GM23338 (cell line): ENCODE measurements at regions not wholly inside any gene's neighbourhood (a gene's known extent, or its start where the extent isn't known, plus 50 kb on each side); places are given as distances from the start of the nearest gene placed in this dataset.

ENCODE experiments used
- ATAC-seq: fragments of 200-7000 bp; cut with Tn5 transposase; 3 replicates; pipeline ENCODE4 v1.9.1; 2020
- DNase-seq: peaks from one replicate; pipeline ENCODE4 v3.0.0-alpha.2; 2015; ENCODE audit warnings: low spot score
- H2AFZ ChIP-seq: fragments of 200-600 bp; sonication (generic); 2 replicates; pipeline ENCODE4 v1.8.0; 2016; ENCODE audit warnings: antibody characterized with exemption, mild to moderate bottlenecking, moderate library complexity
- H3F3A ChIP-seq: fragments of 200-600 bp; sonication (generic); replicated peaks from 2 replicates; pipeline ENCODE4 v1.8.0; 2017; ENCODE audit warnings: antibody characterized with exemption, mixed run types, low read depth
- H3K27ac ChIP-seq: fragments of 200-600 bp; sonication (generic); 2 replicates; pipeline ENCODE4 v1.6.1; 2016; ENCODE audit warnings: low read depth
- H3K27me3 ChIP-seq: fragments of 200-600 bp; sonication (generic); 2 replicates; pipeline ENCODE4 v1.8.0; 2016; ENCODE audit warnings: mild to moderate bottlenecking, mixed run types, moderate library complexity; ENCODE audit not compliant: insufficient read depth
- H3K36me3 ChIP-seq: fragments of 200-600 bp; sonication (generic); 2 replicates; pipeline ENCODE4 v1.8.0; 2016; ENCODE audit warnings: mild to moderate bottlenecking; ENCODE audit not compliant: insufficient read depth
- H3K4me1 ChIP-seq: fragments of 200-600 bp; sonication (generic); 2 replicates; pipeline ENCODE4 v1.8.0; 2016; ENCODE audit warnings: mild to moderate bottlenecking, moderate library complexity; ENCODE audit not compliant: insufficient read depth
- H3K4me2 ChIP-seq: fragments of 200-600 bp; sonication (generic); 2 replicates; pipeline ENCODE4 v1.7.1; 2017; ENCODE audit warnings: mixed run types
- H3K4me3 ChIP-seq: fragments of 200-600 bp; sonication (generic); 2 replicates; pipeline ENCODE4 v1.6.1; 2016; ENCODE audit warnings: mixed run types
- H3K79me2 ChIP-seq: fragments of 200-600 bp; sonication (generic); replicated peaks from 2 replicates; pipeline ENCODE4 v1.8.0; 2017; ENCODE audit warnings: mild to moderate bottlenecking; ENCODE audit not compliant: insufficient read depth
- H3K9me2 ChIP-seq: fragments of 200-600 bp; sonication (generic); 2 replicates; pipeline ENCODE4 v1.8.0; 2017; ENCODE audit not compliant: insufficient read depth
- H4K20me1 ChIP-seq: fragments of 200-600 bp; sonication (generic); replicated peaks from 2 replicates; pipeline ENCODE4 v1.8.0; 2017; ENCODE audit warnings: mild to moderate bottlenecking; ENCODE audit not compliant: insufficient read depth
- H3K27ac Mint-ChIP-seq: 2 replicates; pipeline ENCODE4 v1.8.0; 2020; ENCODE audit warnings: inconsistent platforms, mild to moderate bottlenecking, moderate library complexity, mixed read lengths
- H3K27me3 Mint-ChIP-seq: 3 replicates; pipeline ENCODE4 v1.8.0; 2022; ENCODE audit warnings: low read depth, mild to moderate bottlenecking, moderate library complexity, mixed read lengths, inconsistent platforms; ENCODE audit not compliant: insufficient read depth, poor library complexity
- H3K36me3 Mint-ChIP-seq: 3 replicates; pipeline ENCODE4 v1.8.0; 2021; ENCODE audit warnings: low read depth, mild to moderate bottlenecking, inconsistent platforms, moderate library complexity, mixed read lengths
- H3K4me1 Mint-ChIP-seq: 3 replicates; pipeline ENCODE4 v1.8.0; 2020; ENCODE audit warnings: mild to moderate bottlenecking, inconsistent platforms, mixed read lengths
- H3K4me3 Mint-ChIP-seq: 3 replicates; pipeline ENCODE4 v1.8.0; 2021; ENCODE audit warnings: moderate library complexity, mild to moderate bottlenecking, inconsistent platforms, mixed read lengths
- H3K9me3 Mint-ChIP-seq: 3 replicates; pipeline ENCODE4 v1.8.0; 2020; ENCODE audit warnings: moderate library complexity, mild to moderate bottlenecking, inconsistent platforms, mixed read lengths
- CTCF ChIP-seq, 2 experiments: fragments of 200-600 bp in 1 of 2; sonication (generic) in 1 of 2; conservative IDR thresholded peaks; 2 replicates each; pipeline versions ENCODE4 v1.5.1 to v1.6.1; 2016 to 2017; ENCODE audit warnings: antibody characterized with exemption in 2 of 2, low read depth in 2 of 2, mild to moderate bottlenecking in 2 of 2, moderate library complexity in 1 of 2
- EZH2phosphoT487 ChIP-seq: fragments of 200-600 bp; sonication (generic); IDR thresholded peaks from one replicate; pipeline ENCODE4 v1.8.1; 2018; ENCODE audit warnings: antibody characterized with exemption; ENCODE audit not compliant: unreplicated experiment
- JUNB ChIP-seq: IDR thresholded peaks from one replicate; pipeline ENCODE4 v1.6.1; 2016; ENCODE audit warnings: antibody characterized with exemption; ENCODE audit not compliant: unreplicated experiment
- NANOG ChIP-seq: IDR thresholded peaks from 2 replicates; pipeline ENCODE4 v1.6.1; 2016; ENCODE audit warnings: antibody characterized with exemption, borderline replicate concordance
- POLR2AphosphoS5 ChIP-seq: IDR thresholded peaks from 2 replicates; pipeline ENCODE4 v1.6.1; 2016; ENCODE audit warnings: antibody characterized with exemption, low read depth
- REST ChIP-seq: IDR thresholded peaks from one replicate; pipeline ENCODE4 v1.6.1; 2018; ENCODE audit warnings: antibody characterized with exemption; ENCODE audit not compliant: unreplicated experiment
- STAT1 ChIP-seq: IDR thresholded peaks from one replicate; pipeline ENCODE4 v1.6.1; 2016; ENCODE audit warnings: antibody characterized with exemption; ENCODE audit not compliant: unreplicated experiment
- ZNF114 ChIP-seq: fragments of 250-450 bp; sonication (Bioruptor Pico); IDR thresholded peaks from 2 replicates; pipeline ENCODE4 v1.5.0; 2020; ENCODE audit warnings: mild to moderate bottlenecking, moderate library complexity
- ZNF331 ChIP-seq: fragments of 250-450 bp; sonication (Bioruptor Pico); IDR thresholded peaks from 2 replicates; pipeline ENCODE4 v1.5.0; 2020; ENCODE audit warnings: low read depth, mild to moderate bottlenecking, moderate library complexity
- TF ChIP-seq, protein P1 (sequence below): fragments of 250-450 bp; sonication (Bioruptor Pico); IDR thresholded peaks from 2 replicates; pipeline ENCODE4 v1.5.0; 2020; ENCODE audit warnings: mild to moderate bottlenecking, moderate library complexity
- TF ChIP-seq, protein P2 (sequence below): IDR thresholded peaks from 2 replicates; pipeline ENCODE4 v1.6.1; 2016; ENCODE audit warnings: antibody characterized with exemption

DNA sequence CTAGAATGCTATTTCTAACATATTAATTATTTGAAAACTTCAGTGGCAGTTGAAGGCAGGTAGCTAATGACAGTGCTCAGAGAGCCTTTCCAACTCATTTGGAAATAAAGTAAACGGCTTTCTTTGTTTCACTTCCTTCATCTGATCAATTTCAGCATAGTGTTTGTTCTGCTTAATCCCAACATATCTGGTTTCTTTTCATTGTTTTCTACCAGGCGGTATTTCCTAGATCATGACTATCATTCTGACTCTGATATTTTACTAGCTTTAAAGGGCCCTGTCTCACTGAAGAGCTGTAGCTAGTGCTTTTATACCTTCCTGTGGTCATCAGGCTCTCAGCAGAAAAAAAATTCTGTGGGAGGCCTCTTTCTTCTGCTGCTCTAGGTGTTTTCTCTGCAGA, 178.6 kb downstream of the RBM26 start:
- H3K27me3 ChIP-seq: no peaks in the 10 kb centered on the region
- H4K20me1 ChIP-seq: no peaks in the 10 kb centered on the region
- DNase-seq: no peak
- Mint-ChIP-seq H3K27ac (no peak overlapping the region), H3K4me3 (no peak overlapping the region), H3K9me3 (no peaks in the 10 kb centered on the region), H3K36me3 (no peaks in the 10 kb centered on the region), H3K4me1 (peaks cover 13% of the 10 kb centered on the region), H3K27me3 (no peaks in the 10 kb centered on the region)
- peak overlapping the region; percentile 52 for H2AFZ ChIP-seq
- H3F3A ChIP-seq: no peaks in the 10 kb centered on the region
- no peak overlapping the region for H3K27ac ChIP-seq
- no peak overlapping the region for H3K4me2 ChIP-seq
- H3K4me1 ChIP-seq: peaks cover 4% of the 10 kb centered on the region; the same call in 1 of the 2 replicates
- no peak for ATAC-seq
- H3K36me3 ChIP-seq: no peaks in the 10 kb centered on the region
- H3K79me2 ChIP-seq: no peaks in the 10 kb centered on the region
- no peak for TF ChIP-seq ZNF331 (CRISPR knock-in tag)
- no peak for TF ChIP-seq ZNF114 (CRISPR knock-in tag)
- TF ChIP-seq REST: no peak
- no peak for TF ChIP-seq POLR2AphosphoS5
- TF ChIP-seq CTCF (conservative IDR thresholded peaks at IDR 0.05; ENCODE audit: low read depth in 2 of 2): no peak
- TF ChIP-seq STAT1: no peak
- TF ChIP-seq, protein P1, sequence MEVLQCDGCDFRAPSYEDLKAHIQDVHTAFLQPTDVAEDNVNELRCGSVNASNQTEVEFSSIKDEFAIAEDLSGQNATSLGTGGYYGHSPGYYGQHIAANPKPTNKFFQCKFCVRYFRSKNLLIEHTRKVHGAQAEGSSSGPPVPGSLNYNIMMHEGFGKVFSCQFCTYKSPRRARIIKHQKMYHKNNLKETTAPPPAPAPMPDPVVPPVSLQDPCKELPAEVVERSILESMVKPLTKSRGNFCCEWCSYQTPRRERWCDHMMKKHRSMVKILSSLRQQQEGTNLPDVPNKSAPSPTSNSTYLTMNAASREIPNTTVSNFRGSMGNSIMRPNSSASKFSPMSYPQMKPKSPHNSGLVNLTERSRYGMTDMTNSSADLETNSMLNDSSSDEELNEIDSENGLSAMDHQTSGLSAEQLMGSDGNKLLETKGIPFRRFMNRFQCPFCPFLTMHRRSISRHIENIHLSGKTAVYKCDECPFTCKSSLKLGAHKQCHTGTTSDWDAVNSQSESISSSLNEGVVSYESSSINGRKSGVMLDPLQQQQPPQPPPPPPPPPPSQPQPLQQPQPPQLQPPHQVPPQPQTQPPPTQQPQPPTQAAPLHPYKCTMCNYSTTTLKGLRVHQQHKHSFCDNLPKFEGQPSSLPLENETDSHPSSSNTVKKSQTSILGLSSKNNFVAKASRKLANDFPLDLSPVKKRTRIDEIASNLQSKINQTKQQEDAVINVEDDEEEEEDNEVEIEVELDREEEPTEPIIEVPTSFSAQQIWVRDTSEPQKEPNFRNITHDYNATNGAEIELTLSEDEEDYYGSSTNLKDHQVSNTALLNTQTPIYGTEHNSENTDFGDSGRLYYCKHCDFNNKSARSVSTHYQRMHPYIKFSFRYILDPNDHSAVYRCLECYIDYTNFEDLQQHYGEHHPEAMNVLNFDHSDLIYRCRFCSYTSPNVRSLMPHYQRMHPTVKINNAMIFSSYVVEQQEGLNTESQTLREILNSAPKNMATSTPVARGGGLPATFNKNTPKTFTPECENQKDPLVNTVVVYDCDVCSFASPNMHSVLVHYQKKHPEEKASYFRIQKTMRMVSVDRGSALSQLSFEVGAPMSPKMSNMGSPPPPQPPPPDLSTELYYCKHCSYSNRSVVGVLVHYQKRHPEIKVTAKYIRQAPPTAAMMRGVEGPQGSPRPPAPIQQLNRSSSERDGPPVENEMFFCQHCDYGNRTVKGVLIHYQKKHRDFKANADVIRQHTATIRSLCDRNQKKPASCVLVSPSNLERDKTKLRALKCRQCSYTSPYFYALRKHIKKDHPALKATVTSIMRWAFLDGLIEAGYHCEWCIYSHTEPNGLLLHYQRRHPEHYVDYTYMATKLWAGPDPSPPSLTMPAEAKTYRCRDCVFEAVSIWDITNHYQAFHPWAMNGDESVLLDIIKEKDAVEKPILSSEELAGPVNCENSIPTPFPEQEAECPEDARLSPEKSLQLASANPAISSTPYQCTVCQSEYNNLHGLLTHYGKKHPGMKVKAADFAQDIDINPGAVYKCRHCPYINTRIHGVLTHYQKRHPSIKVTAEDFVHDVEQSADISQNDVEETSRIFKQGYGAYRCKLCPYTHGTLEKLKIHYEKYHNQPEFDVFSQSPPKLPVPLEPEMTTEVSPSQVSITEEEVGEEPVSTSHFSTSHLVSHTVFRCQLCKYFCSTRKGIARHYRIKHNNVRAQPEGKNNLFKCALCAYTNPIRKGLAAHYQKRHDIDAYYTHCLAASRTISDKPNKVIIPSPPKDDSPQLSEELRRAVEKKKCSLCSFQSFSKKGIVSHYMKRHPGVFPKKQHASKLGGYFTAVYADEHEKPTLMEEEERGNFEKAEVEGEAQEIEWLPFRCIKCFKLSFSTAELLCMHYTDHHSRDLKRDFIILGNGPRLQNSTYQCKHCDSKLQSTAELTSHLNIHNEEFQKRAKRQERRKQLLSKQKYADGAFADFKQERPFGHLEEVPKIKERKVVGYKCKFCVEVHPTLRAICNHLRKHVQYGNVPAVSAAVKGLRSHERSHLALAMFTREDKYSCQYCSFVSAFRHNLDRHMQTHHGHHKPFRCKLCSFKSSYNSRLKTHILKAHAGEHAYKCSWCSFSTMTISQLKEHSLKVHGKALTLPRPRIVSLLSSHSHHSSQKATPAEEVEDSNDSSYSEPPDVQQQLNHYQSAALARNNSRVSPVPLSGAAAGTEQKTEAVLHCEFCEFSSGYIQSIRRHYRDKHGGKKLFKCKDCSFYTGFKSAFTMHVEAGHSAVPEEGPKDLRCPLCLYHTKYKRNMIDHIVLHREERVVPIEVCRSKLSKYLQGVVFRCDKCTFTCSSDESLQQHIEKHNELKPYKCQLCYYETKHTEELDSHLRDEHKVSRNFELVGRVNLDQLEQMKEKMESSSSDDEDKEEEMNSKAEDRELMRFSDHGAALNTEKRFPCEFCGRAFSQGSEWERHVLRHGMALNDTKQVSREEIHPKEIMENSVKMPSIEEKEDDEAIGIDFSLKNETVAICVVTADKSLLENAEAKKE (CRISPR knock-in tag): no peak
- no peak for TF ChIP-seq EZH2phosphoT487
- no peak for TF ChIP-seq JUNB
- TF ChIP-seq, protein P2, sequence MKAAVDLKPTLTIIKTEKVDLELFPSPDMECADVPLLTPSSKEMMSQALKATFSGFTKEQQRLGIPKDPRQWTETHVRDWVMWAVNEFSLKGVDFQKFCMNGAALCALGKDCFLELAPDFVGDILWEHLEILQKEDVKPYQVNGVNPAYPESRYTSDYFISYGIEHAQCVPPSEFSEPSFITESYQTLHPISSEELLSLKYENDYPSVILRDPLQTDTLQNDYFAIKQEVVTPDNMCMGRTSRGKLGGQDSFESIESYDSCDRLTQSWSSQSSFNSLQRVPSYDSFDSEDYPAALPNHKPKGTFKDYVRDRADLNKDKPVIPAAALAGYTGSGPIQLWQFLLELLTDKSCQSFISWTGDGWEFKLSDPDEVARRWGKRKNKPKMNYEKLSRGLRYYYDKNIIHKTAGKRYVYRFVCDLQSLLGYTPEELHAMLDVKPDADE: no peak
- TF ChIP-seq NANOG: no peak
- H3K4me3 ChIP-seq: no peak overlapping the region
- no peaks in the 10 kb centered on the region; the same call in 1 of the 2 replicates for H3K9me2 ChIP-seq
